Activated CD4-positive, CD25-positive, alpha-beta regulatory T cell treated with anti-CD3 and anti-CD28 coated beads, Interleukin-2, amount 50 U/mL, for 72 hours (primary cell): ENCODE measurements at regions not wholly inside any gene's neighbourhood (a gene's known extent, or its start where the extent isn't known, plus 50 kb on each side); places are given as distances from the start of the nearest gene placed in this dataset.

Experiments
- DNase-seq: peaks from one replicate; pipeline ENCODE4 v3.0.0; 2021

GRCh38 chr9:80082213-80082612 lies 510.4 kb downstream of the TLE4 start:
- no peak for DNase-seq

- no peak for DNase-seq
Observed at GRCh38 chr9:80078826-80079225, 507.1 kb downstream of the TLE4 start.

GRCh38 chr9:80077059-80077458 lies 505.3 kb downstream of the TLE4 start:
- DNase-seq, result no peak

- DNase-seq, result no peak
Observed at GRCh38 chr9:80076162-80076561, 504.4 kb downstream of the TLE4 start.

GRCh38 chr9:80074439-80074838 lies 502.7 kb downstream of the TLE4 start:
- DNase-seq, result no peak

- no peak for DNase-seq
Observed at GRCh38 chr9:80072451-80072850, 500.7 kb downstream of the TLE4 start.

GRCh38 chr9:80070071-80070742 lies 498.4 kb downstream of the TLE4 start:
- no peak for DNase-seq

- DNase-seq, result no peak
Observed at GRCh38 chr9:80066931-80067330, 495.2 kb downstream of the TLE4 start.

GRCh38 chr9:80062567-80062966 lies 490.8 kb downstream of the TLE4 start:
- DNase-seq, result no peak

- no peak for DNase-seq
Observed at GRCh38 chr9:80061940-80062339, 490.2 kb downstream of the TLE4 start.

GRCh38 chr9:80061096-80061495 lies 489.3 kb downstream of the TLE4 start:
- DNase-seq, result no peak

- no peak for DNase-seq
Observed at GRCh38 chr9:80059979-80060378, 488.2 kb downstream of the TLE4 start.

GRCh38 chr9:80059191-80059590 lies 487.4 kb downstream of the TLE4 start:
- DNase-seq, result no peak

GRCh38 chr9:80052830-80053229 lies 481.1 kb downstream of the TLE4 start:
- DNase-seq, result no peak

GRCh38 chr9:80049096-80049782 lies 477.5 kb downstream of the TLE4 start:
- no peak for DNase-seq

- no peak for DNase-seq
Observed at GRCh38 chr9:80046481-80046880, 474.7 kb downstream of the TLE4 start.

GRCh38 chr9:80041821-80042220 lies 470.1 kb downstream of the TLE4 start:
- no peak for DNase-seq

- DNase-seq, result no peak
Observed at GRCh38 chr9:80040457-80040856, 468.7 kb downstream of the TLE4 start.

- DNase-seq, result no peak
Observed at GRCh38 chr9:80030801-80031200, 459.0 kb downstream of the TLE4 start.

GRCh38 chr9:80028501-80028900 lies 456.7 kb downstream of the TLE4 start:
- DNase-seq, result no peak

GRCh38 chr9:80025796-80026520 lies 454.2 kb downstream of the TLE4 start:
- DNase-seq, result no peak

GRCh38 chr9:80025131-80025530 lies 453.4 kb downstream of the TLE4 start:
- no peak for DNase-seq

GRCh38 chr9:80020530-80020929 lies 448.8 kb downstream of the TLE4 start:
- no peak for DNase-seq

GRCh38 chr9:80020056-80020455 lies 448.3 kb downstream of the TLE4 start:
- no peak for DNase-seq
